SHP77 treated with DMSO at 0.1 percent for 48 hours (cell line): ENCODE measurements at regions not wholly inside any gene's neighbourhood (a gene's known extent, or its start where the extent isn't known, plus 50 kb on each side); places are given as distances from the start of the nearest gene placed in this dataset.

Experiments
- DNase-seq: peaks from one replicate; lab custom pipeline; 2025; lab: John Stamatoyannopoulos, UW

- DNase-seq, result no peak
These were observed 232.5 kb upstream of the PRR16 start for GRCh38 chr5:120231563-120231962.

GRCh38 chr5:120236360-120236759 is 227.7 kb upstream of the PRR16 start:
- DNase-seq, result no peak

GRCh38 chr5:120239086-120239485 is 225.0 kb upstream of the PRR16 start:
- DNase-seq, result no peak

GRCh38 chr5:120240706-120241105 is 223.4 kb upstream of the PRR16 start:
- no peak for DNase-seq

- DNase-seq, result no peak
These were observed 222.7 kb upstream of the PRR16 start for GRCh38 chr5:120241400-120241799.

- no peak for DNase-seq
These were observed 212.2 kb upstream of the PRR16 start for GRCh38 chr5:120251898-120252297.

- DNase-seq, result peak; percentile 80
These were observed 211.3 kb upstream of the PRR16 start for GRCh38 chr5:120252839-120253238.

GRCh38 chr5:120254385-120254784 is 209.7 kb upstream of the PRR16 start:
- DNase-seq, result no peak

- DNase-seq, result no peak
These were observed 208.9 kb upstream of the PRR16 start for GRCh38 chr5:120255214-120255613.

- DNase-seq, result no peak
These were observed 207.7 kb upstream of the PRR16 start for GRCh38 chr5:120256376-120256775.

- no peak for DNase-seq
These were observed 206.6 kb upstream of the PRR16 start for GRCh38 chr5:120257358-120257971.

GRCh38 chr5:120258123-120258522 is 206.0 kb upstream of the PRR16 start:
- DNase-seq, result no peak

- no peak for DNase-seq
These were observed 203.4 kb upstream of the PRR16 start for GRCh38 chr5:120260651-120261050.

- no peak for DNase-seq
These were observed 193.6 kb upstream of the PRR16 start for GRCh38 chr5:120270498-120270897.

- DNase-seq, result no peak
These were observed 170.3 kb upstream of the PRR16 start for GRCh38 chr5:120293796-120294195.

GRCh38 chr5:120297616-120298015 is 166.5 kb upstream of the PRR16 start:
- DNase-seq, result no peak

GRCh38 chr5:120298981-120299380 is 165.1 kb upstream of the PRR16 start:
- DNase-seq, result no peak

- DNase-seq, result no peak
These were observed 159.4 kb upstream of the PRR16 start for GRCh38 chr5:120304663-120305062.

- no peak for DNase-seq
These were observed 157.8 kb upstream of the PRR16 start for GRCh38 chr5:120306303-120306702.

- no peak for DNase-seq
These were observed 149.9 kb upstream of the PRR16 start for GRCh38 chr5:120314191-120314590.

GRCh38 chr5:120320626-120321025 is 143.5 kb upstream of the PRR16 start:
- no peak for DNase-seq

GRCh38 chr5:120326651-120327050 is 137.4 kb upstream of the PRR16 start:
- DNase-seq, result no peak

GRCh38 chr5:120327180-120327579 is 136.9 kb upstream of the PRR16 start:
- no peak for DNase-seq

- DNase-seq, result no peak
These were observed 135.0 kb upstream of the PRR16 start for GRCh38 chr5:120329095-120329494.

GRCh38 chr5:120330558-120330957 is 133.5 kb upstream of the PRR16 start:
- DNase-seq, result no peak
